ENCODE measurements at regions not wholly inside any gene's neighbourhood (a gene's known extent, or its start where the extent isn't known, plus 50 kb on each side); places are given as distances from the start of the nearest gene placed in this dataset.

- CTCF ChIA-PET = no interaction called here
- no peak for TF ChIP-seq CBX3 (IDR thresholded peaks at IDR 0.05; ENCODE audit: low read depth)
- no peak for TF ChIP-seq EGR1 (IDR thresholded peaks at IDR 0.05; ENCODE audit: low read depth)
- TF ChIP-seq ZNF274 (IDR thresholded peaks at IDR 0.05; ENCODE audit: low read depth, low read length) = no peak
- no peak for TF ChIP-seq CTCF (IDR thresholded peaks at IDR 0.05 in 2 of 3, conservative IDR thresholded peaks at IDR 0.05 in 1 of 3; ENCODE audit: borderline replicate concordance in 1 of 3, insufficient read depth in 1 of 3, low read depth in 2 of 3, low read length in 2 of 3)
- TF ChIP-seq SIN3A (IDR thresholded peaks at IDR 0.05; ENCODE audit: low read depth) = no peak
- no peak overlapping the region for H3K4me2 ChIP-seq (ENCODE audit: low read length)
- POLR2A ChIA-PET = no interaction called here
- H4K20me1 ChIP-seq (ENCODE audit: insufficient read depth) = no peaks in the 10 kb centered on the region
- no peaks in the 10 kb centered on the region for H3K9me3 ChIP-seq (ENCODE audit: control insufficient read depth in 1 of 2, insufficient read depth in 1 of 2, low read depth in 1 of 2, low read length in 2 of 2)
- ATAC-seq (no peak), DNase-seq (ENCODE audit: low read depth, low spot score) (no peak)
- no peak overlapping the region for H3K9ac ChIP-seq (ENCODE audit: low read length)
- H3K4me1 ChIP-seq (ENCODE audit: control insufficient read depth in 1 of 2, insufficient read depth in 2 of 2, low read length in 2 of 2) = no peaks in the 10 kb centered on the region
- no peak overlapping the region for H3K27ac ChIP-seq (ENCODE audit: low read depth, low read length)
- H3K4me3 ChIP-seq (replicated peaks in 1 of 2; ENCODE audit: low read depth in 1 of 2, low read length in 2 of 2) = no peak overlapping the region
- BruUV-seq (replicated peaks) = no TSS peak
- intact Hi-C loops (cut with micrococcal nuclease) = no loop called here
- no peaks in the 10 kb centered on the region for H3K79me2 ChIP-seq (ENCODE audit: insufficient read depth, low read length)
- no peaks in the 10 kb centered on the region for H3K27me3 ChIP-seq (ENCODE audit: insufficient read depth, low read length)
- RAD21 ChIA-PET (ENCODE audit: low non-redundant PET in 1 of 2, low total read pairs in 2 of 2, uncharacterized antibody in 2 of 2, unreplicated experiment in 2 of 2) = no interaction called here
- H2AFZ ChIP-seq (ENCODE audit: low read depth, low read length, poor library complexity, severe bottlenecking) = no peak overlapping the region
- no peaks in the 10 kb centered on the region for H3K36me3 ChIP-seq (ENCODE audit: control insufficient read depth in 1 of 2, insufficient read depth in 2 of 2, low read length in 2 of 2)
- no peaks in the 10 kb centered on the region for H3K9me2 ChIP-seq (ENCODE audit: insufficient read depth)
Measured at GRCh38 chr1:186513526-186513925, 52.6 kb upstream of the PDC start.

DNA sequence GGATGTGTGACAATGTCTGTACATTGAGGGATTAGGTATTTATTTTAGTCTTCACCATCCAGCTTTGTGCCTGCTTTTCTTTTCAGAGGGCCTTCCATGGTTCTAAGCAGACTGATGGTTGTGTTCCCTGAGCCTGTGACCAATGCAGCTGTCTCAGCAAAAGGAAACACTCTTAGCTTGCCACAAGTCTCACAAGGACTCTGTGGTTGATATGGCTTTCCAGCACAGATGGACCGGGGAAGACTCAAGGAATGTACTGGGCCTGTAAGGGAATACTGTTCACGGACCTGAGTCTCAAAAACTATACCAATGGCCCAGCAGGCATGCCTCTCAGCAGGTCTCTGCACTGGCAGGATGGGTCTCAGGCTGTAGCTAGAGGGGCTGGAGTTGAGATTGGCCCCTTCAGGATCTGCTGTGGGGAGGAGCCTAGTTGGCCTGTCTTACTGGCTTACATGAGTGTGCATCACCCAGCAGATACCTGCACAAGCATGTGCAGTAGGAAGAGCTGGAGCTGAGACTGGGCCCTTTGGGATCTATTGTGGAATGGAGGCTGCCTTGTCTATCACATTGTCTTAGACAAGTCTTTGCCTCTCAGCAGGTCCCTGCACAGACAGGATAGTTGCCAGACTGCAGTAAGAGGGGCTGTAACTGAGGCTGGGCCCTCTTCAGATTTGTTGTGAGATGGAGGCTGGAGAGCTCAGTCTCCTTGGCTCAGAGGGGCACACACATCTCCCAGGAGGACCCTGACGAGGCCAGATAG is 52.0 kb upstream of the PDC start:
- Histone ChIP-seq H3K4me2 (ENCODE audit: low read length) (no peak overlapping the region), H3K9me3 (ENCODE audit: control insufficient read depth in 1 of 2, insufficient read depth in 1 of 2, low read depth in 1 of 2, low read length in 2 of 2) (no peaks in the 10 kb centered on the region), H3K36me3 (ENCODE audit: control insufficient read depth in 1 of 2, insufficient read depth in 2 of 2, low read length in 2 of 2) (no peaks in the 10 kb centered on the region), H3K27me3 (ENCODE audit: insufficient read depth, low read length) (no peaks in the 10 kb centered on the region), H3K79me2 (ENCODE audit: insufficient read depth, low read length) (no peaks in the 10 kb centered on the region), H3K4me3 (replicated peaks in 1 of 2; ENCODE audit: low read depth in 1 of 2, low read length in 2 of 2) (no peak overlapping the region), H3K9ac (ENCODE audit: low read length) (no peak overlapping the region), H3K27ac (ENCODE audit: low read depth, low read length) (no peak overlapping the region), H4K20me1 (ENCODE audit: insufficient read depth) (no peaks in the 10 kb centered on the region), H3K9me2 (ENCODE audit: insufficient read depth) (no peaks in the 10 kb centered on the region), H3K4me1 (ENCODE audit: control insufficient read depth in 1 of 2, insufficient read depth in 2 of 2, low read length in 2 of 2) (no peaks in the 10 kb centered on the region), H2AFZ (ENCODE audit: low read depth, low read length, poor library complexity, severe bottlenecking) (no peak overlapping the region)
- DNase-seq (ENCODE audit: low read depth, low spot score) = no peak
- ChIA-PET CTCF (interaction anchor here (0.8 kb wide), 1 partner anchor 35 kb away, joined by 3 read pairs; no protein-coding TSS in a partner anchor), POLR2A (no interaction called here), RAD21 (ENCODE audit: low non-redundant PET in 1 of 2, low total read pairs in 2 of 2, uncharacterized antibody in 2 of 2, unreplicated experiment in 2 of 2) (no interaction called here)
- no peak for ATAC-seq
- intact Hi-C loops (cut with micrococcal nuclease) = no loop called here
- no TSS peak for BruUV-seq (replicated peaks)
- no peak for TF ChIP-seq YY1 (IDR thresholded peaks at IDR 0.05; ENCODE audit: extremely low read depth, insufficient replicate concordance, low read depth, low read length)
- no peak for TF ChIP-seq TCF7L2 (IDR thresholded peaks at IDR 0.05; ENCODE audit: borderline replicate concordance, extremely low read depth, insufficient read depth, insufficient read length)
- no peak for TF ChIP-seq EZH2 (IDR thresholded peaks at IDR 0.05)
- TF ChIP-seq EZH2phosphoT487 (IDR thresholded peaks at IDR 0.05; ENCODE audit: borderline replicate concordance) = no peak
- no peak for TF ChIP-seq JUND (IDR thresholded peaks at IDR 0.05)
- TF ChIP-seq, protein P1, sequence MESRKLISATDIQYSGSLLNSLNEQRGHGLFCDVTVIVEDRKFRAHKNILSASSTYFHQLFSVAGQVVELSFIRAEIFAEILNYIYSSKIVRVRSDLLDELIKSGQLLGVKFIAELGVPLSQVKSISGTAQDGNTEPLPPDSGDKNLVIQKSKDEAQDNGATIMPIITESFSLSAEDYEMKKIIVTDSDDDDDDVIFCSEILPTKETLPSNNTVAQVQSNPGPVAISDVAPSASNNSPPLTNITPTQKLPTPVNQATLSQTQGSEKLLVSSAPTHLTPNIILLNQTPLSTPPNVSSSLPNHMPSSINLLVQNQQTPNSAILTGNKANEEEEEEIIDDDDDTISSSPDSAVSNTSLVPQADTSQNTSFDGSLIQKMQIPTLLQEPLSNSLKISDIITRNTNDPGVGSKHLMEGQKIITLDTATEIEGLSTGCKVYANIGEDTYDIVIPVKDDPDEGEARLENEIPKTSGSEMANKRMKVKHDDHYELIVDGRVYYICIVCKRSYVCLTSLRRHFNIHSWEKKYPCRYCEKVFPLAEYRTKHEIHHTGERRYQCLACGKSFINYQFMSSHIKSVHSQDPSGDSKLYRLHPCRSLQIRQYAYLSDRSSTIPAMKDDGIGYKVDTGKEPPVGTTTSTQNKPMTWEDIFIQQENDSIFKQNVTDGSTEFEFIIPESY (IDR thresholded peaks at IDR 0.05; ENCODE audit: extremely low read depth, insufficient replicate concordance, low read length) = no peak
- TF ChIP-seq, protein P2, sequence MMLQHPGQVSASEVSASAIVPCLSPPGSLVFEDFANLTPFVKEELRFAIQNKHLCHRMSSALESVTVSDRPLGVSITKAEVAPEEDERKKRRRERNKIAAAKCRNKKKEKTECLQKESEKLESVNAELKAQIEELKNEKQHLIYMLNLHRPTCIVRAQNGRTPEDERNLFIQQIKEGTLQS (IDR thresholded peaks at IDR 0.05) = no peak
- no peak for TF ChIP-seq POLR2AphosphoS5 (IDR thresholded peaks at IDR 0.05; ENCODE audit: low read depth, low read length)

Measured in HCT116 (cell line).